ENCODE measurements at regions not wholly inside any gene's neighbourhood (a gene's known extent, or its start where the extent isn't known, plus 50 kb on each side); places are given as distances from the start of the nearest gene placed in this dataset.

GRCh38 chr1:232695621-232696385 lies 65.9 kb upstream of the SIPA1L2 start:
- TF ChIP-seq EZH2 (IDR thresholded peaks at IDR 0.05; ENCODE audit: insufficient read depth, poor library complexity, severe bottlenecking) (no peak), EZH2phosphoT487 (IDR thresholded peaks at IDR 0.05; ENCODE audit: insufficient read depth, low read depth) (no peak)
